HG03565 (cell line): ENCODE measurements at regions not wholly inside any gene's neighbourhood (a gene's known extent, or its start where the extent isn't known, plus 50 kb on each side); places are given as distances from the start of the nearest gene placed in this dataset.

Source experiments
- ATAC-seq: cut with Tn5 transposase; IDR thresholded peaks from one replicate; pipeline ENCODE4 v1.9.1; 2021; ENCODE audit warnings: mild to moderate bottlenecking, moderate library complexity; ENCODE audit not compliant: unreplicated experiment

- ATAC-seq: no peak
These were observed 79.6 kb upstream of the LCLAT1 start for GRCh38 chr2:30367232-30368070.

- no peak for ATAC-seq
These were observed 78.8 kb upstream of the LCLAT1 start for GRCh38 chr2:30368258-30368657.

- no peak for ATAC-seq
These were observed 75.9 kb upstream of the LCLAT1 start for GRCh38 chr2:30371028-30371689.

- no peak for ATAC-seq
These were observed 75.2 kb upstream of the LCLAT1 start for GRCh38 chr2:30371772-30372373.

GRCh38 chr2:30372826-30373225 lies 74.2 kb upstream of the LCLAT1 start:
- ATAC-seq: no peak

- ATAC-seq: no peak
These were observed 73.2 kb upstream of the LCLAT1 start for GRCh38 chr2:30373881-30374302.

GRCh38 chr2:30374380-30374779 lies 72.7 kb upstream of the LCLAT1 start:
- no peak for ATAC-seq

GRCh38 chr2:30375915-30376314 lies 71.1 kb upstream of the LCLAT1 start:
- no peak for ATAC-seq

GRCh38 chr2:30379481-30379880 lies 67.6 kb upstream of the LCLAT1 start:
- no peak for ATAC-seq

GRCh38 chr2:30380824-30381223 lies 66.2 kb upstream of the LCLAT1 start:
- no peak for ATAC-seq

- ATAC-seq: no peak
These were observed 64.8 kb upstream of the LCLAT1 start for GRCh38 chr2:30382162-30382783.

GRCh38 chr2:30382995-30383394 lies 64.1 kb upstream of the LCLAT1 start:
- ATAC-seq: no peak

GRCh38 chr2:30385327-30385726 lies 61.7 kb upstream of the LCLAT1 start:
- no peak for ATAC-seq

GRCh38 chr2:30392097-30392496 lies 54.9 kb upstream of the LCLAT1 start:
- ATAC-seq: no peak

GRCh38 chr2:30393510-30393909 lies 53.5 kb upstream of the LCLAT1 start:
- ATAC-seq: no peak

GRCh38 chr2:30394096-30394495 lies 53.0 kb upstream of the LCLAT1 start:
- ATAC-seq: no peak

GRCh38 chr2:30396436-30397232 lies 50.4 kb upstream of the LCLAT1 start:
- ATAC-seq: no peak
